ENCODE measurements at regions not wholly inside any gene's neighbourhood (a gene's known extent, or its start where the extent isn't known, plus 50 kb on each side); places are given as distances from the start of the nearest gene placed in this dataset.
"Not testable (repeated sequence)": the region's sequence is repeated elsewhere in the genome, so short reads cannot be mapped to it uniquely, and the experiment has no call there.

- no peak overlapping the region for H3K4me3 ChIP-seq (ENCODE audit: control insufficient read depth, low read depth, low read length)
- no peak for TF ChIP-seq CTCF (conservative IDR thresholded peaks at IDR 0.05; ENCODE audit: control insufficient read depth, insufficient read depth, low read depth, low read length)
- no peak for DNase-seq (ENCODE audit: low read depth)
These were observed 169.7 kb upstream of the RGS6 start for GRCh38 chr14:71762575-71762974.

GRCh38 chr14:71764701-71765382 lies 167.4 kb upstream of the RGS6 start:
- no peak overlapping the region for H3K4me3 ChIP-seq (ENCODE audit: control insufficient read depth, low read depth, low read length)
- TF ChIP-seq CTCF (conservative IDR thresholded peaks at IDR 0.05; ENCODE audit: control insufficient read depth, insufficient read depth, low read depth, low read length), result no peak
- no peak for DNase-seq (ENCODE audit: low read depth)

GRCh38 chr14:71765505-71765904 lies 166.7 kb upstream of the RGS6 start:
- no peak for TF ChIP-seq CTCF (conservative IDR thresholded peaks at IDR 0.05; ENCODE audit: control insufficient read depth, insufficient read depth, low read depth, low read length)
- no peak for DNase-seq (ENCODE audit: low read depth)
- no peak overlapping the region for H3K4me3 ChIP-seq (ENCODE audit: control insufficient read depth, low read depth, low read length)

- no peak for DNase-seq (ENCODE audit: low read depth)
- no peak overlapping the region for H3K4me3 ChIP-seq (ENCODE audit: control insufficient read depth, low read depth, low read length)
- TF ChIP-seq CTCF (conservative IDR thresholded peaks at IDR 0.05; ENCODE audit: control insufficient read depth, insufficient read depth, low read depth, low read length), result no peak
These were observed 161.8 kb upstream of the RGS6 start for GRCh38 chr14:71770431-71770830.

GRCh38 chr14:71771421-71771820 lies 160.8 kb upstream of the RGS6 start:
- H3K4me3 ChIP-seq (ENCODE audit: control insufficient read depth, low read depth, low read length); DNase-seq (ENCODE audit: low read depth): not testable (repeated sequence)

GRCh38 chr14:71771996-71772395 lies 160.2 kb upstream of the RGS6 start:
- DNase-seq (ENCODE audit: low read depth); H3K4me3 ChIP-seq (ENCODE audit: control insufficient read depth, low read depth, low read length): not testable (repeated sequence)

- no peak overlapping the region for H3K4me3 ChIP-seq (ENCODE audit: control insufficient read depth, low read depth, low read length)
- DNase-seq (ENCODE audit: low read depth), result no peak
- no peak for TF ChIP-seq CTCF (conservative IDR thresholded peaks at IDR 0.05; ENCODE audit: control insufficient read depth, insufficient read depth, low read depth, low read length)
These were observed 158.2 kb upstream of the RGS6 start for GRCh38 chr14:71773898-71774481.

Measured in fibroblast of mammary gland (primary cell).